Panc1 (cell line): ENCODE measurements at regions not wholly inside any gene's neighbourhood (a gene's known extent, or its start where the extent isn't known, plus 50 kb on each side); places are given as distances from the start of the nearest gene placed in this dataset.

Experiments
- ATAC-seq: fragments of 200-7000 bp; cut with Tn5 transposase; 2 replicates; pipeline ENCODE4 v1.9.1; 2020; ENCODE audit warnings: mild to moderate bottlenecking, moderate library complexity
- BruUV-seq: library from RNA; stranded (reverse); fragments of 400-500 nt; replicated peaks from 2 replicates; lab custom pipeline; 2021; lab: Mats Ljungman, UMichigan
- CTCF ChIA-PET: fragments of 300-600 bp; sonication (Branson Sonifier 250); formaldehyde crosslinking; loops from one replicate; lab custom pipeline; 2022; ENCODE audit warnings: antibody characterized with exemption; lab: Charles Lee
- POLR2A ChIA-PET: fragments of 300-600 bp; sonication (Branson Sonifier 250); formaldehyde crosslinking; loops from one replicate; lab custom pipeline; 2022; ENCODE audit warnings: antibody characterized with exemption; lab: Charles Lee
- DNase-seq: peaks from one replicate; pipeline ENCODE4 v3.0.0-alpha.2; 2010; ENCODE audit warnings: low read depth, low spot score
- H3K27ac ChIP-seq: 2 replicates; pipeline ENCODE4 v1.5.1; 2011; ENCODE audit warnings: mild to moderate bottlenecking, low read length, inconsistent platforms
- H3K27me3 ChIP-seq: fragments of 200-500 bp; sonication (Bioruptor generic); 2 replicates; pipeline ENCODE4 v1.6.0; 2014; ENCODE audit warnings: low read length, inconsistent platforms; ENCODE audit not compliant: control insufficient read depth, insufficient read depth
- H3K36me3 ChIP-seq: fragments of 200-500 bp; sonication (Bioruptor generic); 2 replicates; pipeline ENCODE4 v1.5.1; 2014; ENCODE audit warnings: inconsistent platforms, mild to moderate bottlenecking, low read length, moderate library complexity; ENCODE audit not compliant: control insufficient read depth, insufficient read depth
- H3K4me1 ChIP-seq: 2 replicates; pipeline ENCODE4 v1.5.1; 2011; ENCODE audit warnings: inconsistent platforms, mild to moderate bottlenecking, low read length, moderate library complexity; ENCODE audit not compliant: control insufficient read depth, insufficient read depth
- H3K4me3 ChIP-seq, 2 experiments: 2 replicates each; pipeline ENCODE4 v1.5.1; 2011 to 2012; ENCODE audit warnings: low read depth in 2 of 2, low read length in 2 of 2, mild to moderate bottlenecking in 2 of 2, inconsistent platforms in 1 of 2, moderate library complexity in 1 of 2
- H3K9me3 ChIP-seq: fragments of 200-500 bp; sonication (Bioruptor generic); 2 replicates; pipeline ENCODE4 v1.5.1; 2014; ENCODE audit warnings: low read depth, mild to moderate bottlenecking, inconsistent platforms, low read length, moderate library complexity; ENCODE audit not compliant: control insufficient read depth, insufficient read depth
- POLR2AphosphoS5 ChIP-seq: IDR thresholded peaks from 2 replicates; pipeline ENCODE4 v1.6.1; 2012; ENCODE audit warnings: mild to moderate bottlenecking, low read depth, low read length, moderate library complexity
- SIN3A ChIP-seq: IDR thresholded peaks from 2 replicates; pipeline ENCODE4 v1.6.1; 2012; ENCODE audit warnings: low read depth, mild to moderate bottlenecking, low read length, moderate library complexity, borderline replicate concordance; ENCODE audit not compliant: insufficient read depth
- TCF7L2 ChIP-seq: IDR thresholded peaks from 2 replicates; pipeline ENCODE4 v1.6.1; 2011; ENCODE audit warnings: mild to moderate bottlenecking, low read depth, low read length, inconsistent platforms
- in situ Hi-C: cut with HindIII; loops from 2 replicates; pipeline ENCODE4 v1.10.0; 2016; ENCODE audit warnings: low sequenced_read_pairs, low pct_unique_long_range_greater_than_20kb
- intact Hi-C: fragments of 100-400 bp; cut with micrococcal nuclease; formaldehyde crosslinking; loops from one replicate; pipeline ENCODE4 v1.10.0; 2022; ENCODE audit not compliant: unreplicated experiment
- TF ChIP-seq, protein P1 (sequence below), 2 experiments: IDR thresholded peaks; 2 replicates each; pipeline ENCODE4 v1.6.1; 2011 to 2012; ENCODE audit warnings: low read depth in 2 of 2, control low read depth in 1 of 2, low read length in 1 of 2, mild to moderate bottlenecking in 1 of 2, moderate library complexity in 1 of 2; ENCODE audit not compliant: insufficient read depth in 1 of 2
- TF ChIP-seq, protein P2 (sequence below): fragments of 450-650 bp; IDR thresholded peaks from 2 replicates; pipeline ENCODE4 v1.5.1; 2017; ENCODE audit warnings: mild to moderate bottlenecking

DNA sequence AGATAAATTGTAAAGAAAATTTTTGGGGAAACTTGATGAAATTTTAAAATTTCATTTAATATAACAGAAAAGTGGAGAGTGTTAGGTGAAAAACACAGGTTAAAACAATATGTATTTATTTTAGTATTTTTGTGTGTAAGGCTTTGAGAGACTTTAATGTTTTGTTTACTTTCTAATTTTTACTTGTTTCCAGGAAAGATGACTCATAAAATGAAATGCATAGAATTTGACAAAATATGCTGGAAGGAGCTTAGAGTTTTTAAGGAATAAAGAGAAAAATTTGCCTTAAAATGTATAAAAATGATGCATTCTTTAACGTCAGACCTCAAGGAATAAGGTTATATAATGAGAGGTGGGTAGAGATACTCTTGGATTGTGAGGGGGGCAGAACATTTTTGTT lies 1205.1 kb upstream of the CNTN5 start:
- no peak overlapping the region for H3K4me3 ChIP-seq
- H3K27me3 ChIP-seq: no peaks in the 10 kb centered on the region
- no TSS peak for BruUV-seq
- H3K4me1 ChIP-seq: no peaks in the 10 kb centered on the region
- H3K36me3 ChIP-seq: no peaks in the 10 kb centered on the region
- no peak for DNase-seq
- intact Hi-C loops: no loop called here
- no peak for ATAC-seq
- CTCF ChIA-PET: no interaction called here
- 0 out of 2 replicates have a peak, but pooled peaks cover 3% of the 10 kb centered on the region for H3K9me3 ChIP-seq
- in situ Hi-C loops: no loop called here
- H3K27ac ChIP-seq: no peak overlapping the region
- TF ChIP-seq, protein P1, sequence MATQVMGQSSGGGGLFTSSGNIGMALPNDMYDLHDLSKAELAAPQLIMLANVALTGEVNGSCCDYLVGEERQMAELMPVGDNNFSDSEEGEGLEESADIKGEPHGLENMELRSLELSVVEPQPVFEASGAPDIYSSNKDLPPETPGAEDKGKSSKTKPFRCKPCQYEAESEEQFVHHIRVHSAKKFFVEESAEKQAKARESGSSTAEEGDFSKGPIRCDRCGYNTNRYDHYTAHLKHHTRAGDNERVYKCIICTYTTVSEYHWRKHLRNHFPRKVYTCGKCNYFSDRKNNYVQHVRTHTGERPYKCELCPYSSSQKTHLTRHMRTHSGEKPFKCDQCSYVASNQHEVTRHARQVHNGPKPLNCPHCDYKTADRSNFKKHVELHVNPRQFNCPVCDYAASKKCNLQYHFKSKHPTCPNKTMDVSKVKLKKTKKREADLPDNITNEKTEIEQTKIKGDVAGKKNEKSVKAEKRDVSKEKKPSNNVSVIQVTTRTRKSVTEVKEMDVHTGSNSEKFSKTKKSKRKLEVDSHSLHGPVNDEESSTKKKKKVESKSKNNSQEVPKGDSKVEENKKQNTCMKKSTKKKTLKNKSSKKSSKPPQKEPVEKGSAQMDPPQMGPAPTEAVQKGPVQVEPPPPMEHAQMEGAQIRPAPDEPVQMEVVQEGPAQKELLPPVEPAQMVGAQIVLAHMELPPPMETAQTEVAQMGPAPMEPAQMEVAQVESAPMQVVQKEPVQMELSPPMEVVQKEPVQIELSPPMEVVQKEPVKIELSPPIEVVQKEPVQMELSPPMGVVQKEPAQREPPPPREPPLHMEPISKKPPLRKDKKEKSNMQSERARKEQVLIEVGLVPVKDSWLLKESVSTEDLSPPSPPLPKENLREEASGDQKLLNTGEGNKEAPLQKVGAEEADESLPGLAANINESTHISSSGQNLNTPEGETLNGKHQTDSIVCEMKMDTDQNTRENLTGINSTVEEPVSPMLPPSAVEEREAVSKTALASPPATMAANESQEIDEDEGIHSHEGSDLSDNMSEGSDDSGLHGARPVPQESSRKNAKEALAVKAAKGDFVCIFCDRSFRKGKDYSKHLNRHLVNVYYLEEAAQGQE (IDR thresholded peaks at IDR 0.05; ENCODE audit: insufficient read depth in 1 of 2, low read depth in 2 of 2, low read length in 1 of 2): no peak
- TF ChIP-seq POLR2AphosphoS5 (no peak), TCF7L2 (no peak), SIN3A (no peak)
- TF ChIP-seq, protein P2, sequence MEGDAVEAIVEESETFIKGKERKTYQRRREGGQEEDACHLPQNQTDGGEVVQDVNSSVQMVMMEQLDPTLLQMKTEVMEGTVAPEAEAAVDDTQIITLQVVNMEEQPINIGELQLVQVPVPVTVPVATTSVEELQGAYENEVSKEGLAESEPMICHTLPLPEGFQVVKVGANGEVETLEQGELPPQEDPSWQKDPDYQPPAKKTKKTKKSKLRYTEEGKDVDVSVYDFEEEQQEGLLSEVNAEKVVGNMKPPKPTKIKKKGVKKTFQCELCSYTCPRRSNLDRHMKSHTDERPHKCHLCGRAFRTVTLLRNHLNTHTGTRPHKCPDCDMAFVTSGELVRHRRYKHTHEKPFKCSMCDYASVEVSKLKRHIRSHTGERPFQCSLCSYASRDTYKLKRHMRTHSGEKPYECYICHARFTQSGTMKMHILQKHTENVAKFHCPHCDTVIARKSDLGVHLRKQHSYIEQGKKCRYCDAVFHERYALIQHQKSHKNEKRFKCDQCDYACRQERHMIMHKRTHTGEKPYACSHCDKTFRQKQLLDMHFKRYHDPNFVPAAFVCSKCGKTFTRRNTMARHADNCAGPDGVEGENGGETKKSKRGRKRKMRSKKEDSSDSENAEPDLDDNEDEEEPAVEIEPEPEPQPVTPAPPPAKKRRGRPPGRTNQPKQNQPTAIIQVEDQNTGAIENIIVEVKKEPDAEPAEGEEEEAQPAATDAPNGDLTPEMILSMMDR: no peak
- POLR2A ChIA-PET: no interaction called here

DNA sequence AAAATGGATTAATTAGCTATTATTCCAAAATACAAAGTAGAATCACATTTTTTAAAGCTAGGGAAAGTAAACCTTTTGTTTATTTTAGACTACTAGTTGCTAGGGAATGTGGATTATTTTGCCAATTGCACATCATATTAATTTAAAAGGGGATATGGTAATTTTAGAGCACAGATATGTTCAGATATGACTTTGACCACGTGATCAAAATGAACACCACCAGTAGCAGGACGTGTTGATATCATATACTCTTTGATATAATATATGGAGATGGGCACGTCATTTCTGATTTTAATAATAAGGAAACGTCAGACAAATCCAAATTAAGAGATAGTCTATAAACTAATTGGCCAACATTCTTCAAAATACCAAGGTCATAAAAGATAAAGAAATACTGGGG lies 1188.3 kb upstream of the CNTN5 start:
- Histone ChIP-seq H3K4me1 (no peaks in the 10 kb centered on the region), H3K27me3 (no peaks in the 10 kb centered on the region), H3K36me3 (no peaks in the 10 kb centered on the region), H3K9me3 (no peaks in the 10 kb centered on the region), H3K27ac (no peak overlapping the region), H3K4me3 (no peak overlapping the region)
- POLR2A ChIA-PET: no interaction called here
- intact Hi-C loops: no loop called here
- no TSS peak for BruUV-seq
- TF ChIP-seq TCF7L2 (no peak), POLR2AphosphoS5 (no peak), SIN3A (no peak)
- TF ChIP-seq, protein P2: no peak
- TF ChIP-seq, protein P1 (IDR thresholded peaks at IDR 0.05; ENCODE audit: insufficient read depth in 1 of 2, low read depth in 2 of 2, low read length in 1 of 2): no peak
- CTCF ChIA-PET: no interaction called here
- DNase-seq (no peak), ATAC-seq (no peak)
- in situ Hi-C loops: no loop called here
